GM12872 (cell line): ENCODE measurements at regions not wholly inside any gene's neighbourhood (a gene's known extent, or its start where the extent isn't known, plus 50 kb on each side); places are given as distances from the start of the nearest gene placed in this dataset.

Experiments
- CTCF ChIP-seq: IDR thresholded peaks from 3 replicates; pipeline ENCODE4 v1.5.1; 2011; ENCODE audit warnings: low read depth, mild to moderate bottlenecking, low read length, moderate library complexity; ENCODE audit not compliant: insufficient read depth

GRCh38 chr16:51753467-51754127 is 602.5 kb upstream of the SALL1 start:
- TF ChIP-seq CTCF: no peak

DNA sequence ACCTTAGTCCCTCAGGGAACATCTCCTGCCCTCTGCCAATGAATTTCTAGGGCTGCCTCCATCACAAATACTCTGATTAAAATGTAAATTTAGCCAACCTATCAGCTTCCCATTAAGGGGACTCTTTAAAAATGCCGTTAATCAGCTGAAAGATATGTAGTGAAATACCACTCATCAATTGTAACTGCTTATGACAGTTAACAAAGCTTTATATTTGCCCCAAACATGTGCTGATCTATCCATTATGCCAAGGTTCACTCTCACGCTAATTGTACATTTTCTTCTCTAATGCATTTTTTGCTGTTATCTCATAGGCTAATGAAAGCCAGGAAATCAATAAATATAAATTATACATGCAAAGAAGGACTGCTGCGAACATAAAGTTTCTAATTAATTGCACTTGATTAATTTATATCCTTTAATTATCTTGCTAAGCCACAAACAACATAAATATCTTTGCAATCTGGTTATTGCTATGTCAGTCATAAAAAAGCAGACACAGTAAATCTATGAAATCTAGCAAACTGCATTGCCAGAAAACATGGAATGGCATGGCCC is 601.4 kb upstream of the SALL1 start:
- TF ChIP-seq CTCF: no peak

- TF ChIP-seq CTCF: no peak
Measured at GRCh38 chr16:51747329-51747728, 596.3 kb upstream of the SALL1 start.

GRCh38 chr16:51734220-51734619 is 583.1 kb upstream of the SALL1 start:
- no peak for TF ChIP-seq CTCF

DNA sequence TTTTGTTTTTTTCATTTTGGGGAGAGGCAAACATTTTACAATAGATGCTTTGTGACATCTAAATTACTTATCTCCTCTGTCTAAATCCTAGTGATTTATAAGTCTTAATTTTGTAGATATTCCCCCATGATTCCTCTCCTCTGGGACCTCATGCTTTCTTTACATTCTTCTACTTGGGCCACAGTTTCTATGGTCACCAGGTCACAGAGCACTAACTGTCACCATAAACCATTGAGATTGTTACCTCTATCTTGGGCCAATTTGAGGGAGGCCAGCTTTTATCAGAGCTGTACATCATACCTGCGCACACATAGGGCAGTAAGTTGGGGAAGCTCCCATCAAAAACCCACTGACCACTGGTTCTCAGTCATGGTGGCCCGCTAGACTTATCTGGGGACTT is 582.1 kb upstream of the SALL1 start:
- TF ChIP-seq CTCF: no peak

- TF ChIP-seq CTCF: no peak
Measured at GRCh38 chr16:51731160-51731559, 580.1 kb upstream of the SALL1 start.

- TF ChIP-seq CTCF: no peak
Measured at GRCh38 chr16:51723036-51723724, 572.1 kb upstream of the SALL1 start.
